Caco-2 (cell line): ENCODE measurements at regions not wholly inside any gene's neighbourhood (a gene's known extent, or its start where the extent isn't known, plus 50 kb on each side); places are given as distances from the start of the nearest gene placed in this dataset.

Experiments
- BruUV-seq: library from RNA; stranded (reverse); fragments of 400-500 nt; replicated peaks from 2 replicates; lab custom pipeline; 2021; lab: Mats Ljungman, UMichigan
- CTCF ChIA-PET: fragments of 300-600 bp; sonication (Branson Sonifier 250); formaldehyde crosslinking; loops from one replicate; lab custom pipeline; 2022; ENCODE audit warnings: antibody characterized with exemption; lab: Charles Lee
- POLR2A ChIA-PET: fragments of 300-600 bp; sonication (Branson Sonifier 250); formaldehyde crosslinking; loops from one replicate; lab custom pipeline; 2022; ENCODE audit warnings: antibody characterized with exemption; lab: Charles Lee
- DNase-seq, 2 experiments: peaks; one replicate each; pipeline versions ENCODE4 v3.0.0 to v3.0.0-alpha.2; 2020 to 2022
- H3K27me3 ChIP-seq: replicated peaks from 2 replicates; pipeline ENCODE4 v1.6.0; 2011; ENCODE audit warnings: low read length; ENCODE audit not compliant: control insufficient read depth, insufficient read depth
- H3K36me3 ChIP-seq: 2 replicates; pipeline ENCODE4 v1.5.1; 2011; ENCODE audit warnings: low read length; ENCODE audit not compliant: control insufficient read depth, insufficient read depth
- H3K4me1 ChIP-seq: fragments of 250-450 bp; sonication (Bioruptor Pico); 2 replicates; pipeline ENCODE4 v1.5.1; 2020; ENCODE audit warnings: mild to moderate bottlenecking
- H3K4me3 ChIP-seq: 2 replicates; pipeline ENCODE4 v1.5.1; 2011; ENCODE audit warnings: low read depth, mild to moderate bottlenecking, control low read depth, low read length
- H3K9me3 ChIP-seq: fragments of 250-450 bp; sonication (Bioruptor Pico); 2 replicates; pipeline ENCODE4 v1.5.1; 2020; ENCODE audit warnings: mild to moderate bottlenecking, moderate library complexity
- H3K27ac Mint-ChIP-seq: one replicate; pipeline ENCODE4 v1.8.0; 2022; ENCODE audit warnings: mixed read lengths; ENCODE audit not compliant: unreplicated experiment
- H3K27me3 Mint-ChIP-seq: one replicate; pipeline ENCODE4 v1.8.0; 2022; ENCODE audit warnings: mixed read lengths; ENCODE audit not compliant: insufficient read depth, unreplicated experiment
- H3K36me3 Mint-ChIP-seq: one replicate; pipeline ENCODE4 v1.8.0; 2022; ENCODE audit warnings: mild to moderate bottlenecking, mixed read lengths; ENCODE audit not compliant: insufficient read depth, unreplicated experiment
- H3K4me1 Mint-ChIP-seq: one replicate; pipeline ENCODE4 v1.8.0; 2022; ENCODE audit warnings: low read depth, mixed read lengths; ENCODE audit not compliant: unreplicated experiment
- H3K4me3 Mint-ChIP-seq: one replicate; pipeline ENCODE4 v1.8.0; 2022; ENCODE audit warnings: mild to moderate bottlenecking, moderate library complexity, mixed read lengths; ENCODE audit not compliant: unreplicated experiment
- H3K9me3 Mint-ChIP-seq: one replicate; pipeline ENCODE4 v1.8.0; 2022; ENCODE audit warnings: mixed read lengths; ENCODE audit not compliant: unreplicated experiment
- CTCF ChIP-seq, 2 experiments: fragments of 200-600 bp in 1 of 2; IDR thresholded peaks; 1 replicate in 1 of 2; 2 replicates in 1 of 2; pipeline versions ENCODE4 v1.5.1 to v1.8.0; 2011 to 2022; ENCODE audit warnings: antibody characterized with exemption in 1 of 2, control low read depth in 1 of 2, inconsistent platforms in 1 of 2, low read depth in 1 of 2, low read length in 1 of 2, mild to moderate bottlenecking in 1 of 2, moderate library complexity in 1 of 2; ENCODE audit not compliant: insufficient read depth in 1 of 2, severe bottlenecking in 1 of 2, unreplicated experiment in 1 of 2
- intact Hi-C: fragments of 100-400 bp; cut with micrococcal nuclease; formaldehyde crosslinking; loops from one replicate; pipeline ENCODE4 v1.10.0; 2022; ENCODE audit not compliant: unreplicated experiment

DNA sequence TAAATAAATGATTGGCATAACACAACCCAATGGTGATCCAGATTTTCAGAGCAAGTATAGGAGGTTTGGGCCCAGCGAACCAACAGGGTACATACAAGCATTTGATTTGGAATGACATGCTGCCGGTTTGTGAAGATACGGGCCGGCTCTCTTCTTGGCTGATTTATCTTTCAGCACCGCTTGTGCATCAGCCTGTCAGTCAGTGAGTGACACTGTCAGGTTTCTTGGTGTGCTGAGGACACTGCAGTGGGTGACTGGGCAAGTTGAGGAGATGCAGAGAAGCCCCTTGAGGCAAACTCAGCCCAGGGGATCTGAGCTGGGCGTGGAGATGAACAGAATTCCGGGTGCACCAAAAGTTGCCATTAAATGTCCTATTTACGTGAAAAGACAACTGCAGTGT lies 194.5 kb downstream of the SNX10 start:
- H3K27me3 ChIP-seq = no peaks in the 10 kb centered on the region
- intact Hi-C loops = no loop called here
- no peaks in the 10 kb centered on the region; the same call in 1 of the 2 replicates for H3K9me3 ChIP-seq
- H3K4me1 ChIP-seq = no peaks in the 10 kb centered on the region
- Mint-ChIP-seq H3K36me3 (no peaks in the 10 kb centered on the region), H3K9me3 (no peaks in the 10 kb centered on the region), H3K27me3 (peaks cover 10% of the 10 kb centered on the region), H3K4me1 (no peaks in the 10 kb centered on the region), H3K4me3 (no peak overlapping the region), H3K27ac (no peak overlapping the region)
- ChIA-PET POLR2A (no interaction called here), CTCF (interaction anchor here (0.6 kb wide), 1 partner anchor 89 kb away, joined by 4 read pairs; no protein-coding TSS in a partner anchor)
- TF ChIP-seq CTCF (IDR thresholded peaks at IDR 0.05; ENCODE audit: insufficient read depth in 1 of 2, low read depth in 1 of 2, low read length in 1 of 2, severe bottlenecking in 1 of 2, unreplicated experiment in 1 of 2) = no peak
- H3K4me3 ChIP-seq = no peak overlapping the region
- H3K36me3 ChIP-seq = no peaks in the 10 kb centered on the region
- BruUV-seq = no TSS peak
- DNase-seq = no peak

DNA sequence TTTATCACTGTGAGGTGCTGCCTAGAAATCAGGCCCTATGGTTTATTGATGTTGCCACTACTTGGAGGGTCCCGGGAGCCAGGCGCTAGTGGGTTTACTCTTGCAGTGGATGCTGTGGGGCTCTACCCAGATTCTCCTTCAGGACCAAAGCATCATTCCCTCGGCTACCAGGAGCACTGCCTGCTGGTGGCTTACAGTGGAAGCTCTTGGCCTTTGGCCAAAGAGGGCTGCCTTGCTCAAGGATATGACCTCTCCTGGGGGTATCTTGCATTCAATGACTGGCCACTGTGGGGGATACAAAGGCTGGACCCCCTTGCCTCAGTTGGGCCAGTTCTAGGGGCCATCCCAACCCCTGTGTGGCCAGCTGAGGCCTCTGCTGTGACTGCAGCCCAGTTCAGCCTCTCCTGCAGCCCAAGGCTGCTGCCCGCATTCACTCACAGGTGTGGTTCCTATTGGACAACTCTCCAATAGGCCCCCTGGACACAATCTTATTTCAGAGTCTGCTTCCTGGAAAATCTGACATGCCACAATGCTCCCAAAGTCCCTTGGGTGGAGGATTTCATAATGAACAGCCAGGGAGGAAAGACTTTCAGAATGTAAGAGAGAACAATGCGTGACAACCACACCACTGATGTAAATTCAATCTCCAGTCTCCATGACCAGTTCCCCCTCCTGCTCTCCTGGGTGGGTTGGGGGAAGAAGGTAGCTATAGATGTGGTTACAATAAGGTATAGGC lies 196.3 kb downstream of the SNX10 start:
- no TSS peak for BruUV-seq

GRCh38 chr7:26489391-26489790 lies 197.7 kb downstream of the SNX10 start:
- TF ChIP-seq CTCF (IDR thresholded peaks at IDR 0.05; ENCODE audit: insufficient read depth in 1 of 2, low read depth in 1 of 2, low read length in 1 of 2, severe bottlenecking in 1 of 2, unreplicated experiment in 1 of 2) = no peak
- H3K27me3 ChIP-seq = no peaks in the 10 kb centered on the region

More for the DNA sequence above, 196.3 kb downstream of the SNX10 start:
- no peak for TF ChIP-seq CTCF (IDR thresholded peaks at IDR 0.05; ENCODE audit: insufficient read depth in 1 of 2, low read depth in 1 of 2, low read length in 1 of 2, severe bottlenecking in 1 of 2, unreplicated experiment in 1 of 2)
- intact Hi-C loops = no loop called here
- Histone ChIP-seq H3K4me1 (no peaks in the 10 kb centered on the region), H3K36me3 (no peaks in the 10 kb centered on the region), H3K9me3 (no peaks in the 10 kb centered on the region; the same call in 1 of the 2 replicates), H3K4me3 (no peak overlapping the region), H3K27me3 (no peaks in the 10 kb centered on the region)
- Mint-ChIP-seq H3K27me3 (peaks cover 11% of the 10 kb centered on the region), H3K9me3 (no peaks in the 10 kb centered on the region), H3K4me1 (no peaks in the 10 kb centered on the region), H3K36me3 (no peaks in the 10 kb centered on the region), H3K27ac (no peak overlapping the region), H3K4me3 (no peak overlapping the region)
- POLR2A ChIA-PET = no interaction called here
- CTCF ChIA-PET = interaction anchor here (1.1 kb wide), 1 partner anchor 79 kb away, joined by 4 read pairs; no protein-coding TSS in a partner anchor
- DNase-seq = no peak

More at GRCh38 chr7:26489391-26489790, 197.7 kb downstream of the SNX10 start:
- Mint-ChIP-seq H3K9me3 (no peaks in the 10 kb centered on the region), H3K4me1 (no peaks in the 10 kb centered on the region), H3K4me3 (no peak overlapping the region), H3K27me3 (peaks cover 16% of the 10 kb centered on the region), H3K27ac (no peak overlapping the region), H3K36me3 (no peaks in the 10 kb centered on the region)
- ChIA-PET POLR2A (no interaction called here), CTCF (no interaction called here)
- BruUV-seq = no TSS peak
- Histone ChIP-seq H3K36me3 (no peaks in the 10 kb centered on the region), H3K9me3 (no peaks in the 10 kb centered on the region), H3K4me3 (no peak overlapping the region), H3K4me1 (no peaks in the 10 kb centered on the region)
- intact Hi-C loops = no loop called here
- DNase-seq = no peak
